WTC11 (cell line): ENCODE measurements at regions not wholly inside any gene's neighbourhood (a gene's known extent, or its start where the extent isn't known, plus 50 kb on each side); places are given as distances from the start of the nearest gene placed in this dataset.

ENCODE experiments used
- ATAC-seq: fragments of 200-7000 bp; cut with Tn5 transposase; 2 replicates; pipeline ENCODE4 v1.10.0; 2021; ENCODE audit warnings: mild to moderate bottlenecking, moderate library complexity
- CTCF ChIA-PET: fragments of 300-600 bp; sonication (Branson Sonifier 250); formaldehyde crosslinking; loops from one replicate; lab custom pipeline; 2021; ENCODE audit warnings: antibody characterized with exemption; lab: Charles Lee
- POLR2A ChIA-PET: fragments of 350-600 bp; sonication (Branson Sonifier 250); formaldehyde crosslinking; loops from one replicate; lab custom pipeline; 2021; ENCODE audit warnings: antibody characterized with exemption; lab: Charles Lee
- DNase-seq: peaks from one replicate; pipeline ENCODE4 v3.0.0; 2021; ENCODE audit warnings: low spot score
- H3K27ac Mint-ChIP-seq: 2 replicates; pipeline ENCODE4 v1.8.0; 2021; ENCODE audit warnings: mixed read lengths
- H3K27me3 Mint-ChIP-seq: 2 replicates; pipeline ENCODE4 v1.8.0; 2021; ENCODE audit warnings: low read depth, mild to moderate bottlenecking, moderate library complexity, mixed read lengths
- H3K36me3 Mint-ChIP-seq: 2 replicates; pipeline ENCODE4 v1.8.0; 2021; ENCODE audit warnings: mixed read lengths
- H3K4me1 Mint-ChIP-seq: 2 replicates; pipeline ENCODE4 v1.8.0; 2022; ENCODE audit warnings: mixed read lengths
- H3K4me3 Mint-ChIP-seq: 2 replicates; pipeline ENCODE4 v1.8.0; 2021; ENCODE audit warnings: mild to moderate bottlenecking, moderate library complexity, mixed read lengths
- H3K9me3 Mint-ChIP-seq: 2 replicates; pipeline ENCODE4 v1.8.0; 2021; ENCODE audit warnings: mixed read lengths
- AFF4 ChIP-seq: sonication (generic); formaldehyde crosslinking; IDR thresholded peaks from 2 replicates; pipeline ENCODE4 v1.8.1; 2023; ENCODE audit warnings: mild to moderate bottlenecking, missing genetic modification reagents, borderline replicate concordance
- ATF3 ChIP-seq: sonication (generic); formaldehyde crosslinking; conservative IDR thresholded peaks from 2 replicates; pipeline ENCODE4 v1.8.1; 2022; ENCODE audit warnings: mild to moderate bottlenecking, missing genetic modification reagents
- CDX4 ChIP-seq: fragments of 250-450 bp; sonication (Bioruptor Pico); IDR thresholded peaks from 2 replicates; pipeline ENCODE4 v1.9.0; 2021; ENCODE audit warnings: moderate library complexity, mild to moderate bottlenecking, inconsistent platforms, borderline replicate concordance
- CREM ChIP-seq: sonication (generic); formaldehyde crosslinking; IDR thresholded peaks from 2 replicates; pipeline ENCODE4 v1.8.1; 2022; ENCODE audit warnings: mild to moderate bottlenecking, missing genetic modification reagents, moderate library complexity
- FOXK1 ChIP-seq: sonication (generic); formaldehyde crosslinking; IDR thresholded peaks from 2 replicates; pipeline ENCODE4 v1.8.0; 2022; ENCODE audit warnings: mild to moderate bottlenecking, moderate library complexity, missing genetic modification reagents
- HMGA2 ChIP-seq: fragments of 250-450 bp; sonication (Bioruptor Pico); IDR thresholded peaks from 2 replicates; pipeline ENCODE4 v1.4.0; 2021; ENCODE audit warnings: mild to moderate bottlenecking, moderate library complexity
- NFE2L1 ChIP-seq: sonication (generic); formaldehyde crosslinking; IDR thresholded peaks from 2 replicates; pipeline ENCODE4 v1.8.1; 2023; ENCODE audit warnings: missing genetic modification reagents
- NFYB ChIP-seq: sonication (generic); formaldehyde crosslinking; conservative IDR thresholded peaks from 2 replicates; pipeline ENCODE4 v1.8.0; 2022; ENCODE audit warnings: low read depth, missing genetic modification reagents
- PRDM15 ChIP-seq: sonication (generic); formaldehyde crosslinking; IDR thresholded peaks from 2 replicates; pipeline ENCODE4 v1.8.0; 2022; ENCODE audit warnings: missing genetic modification reagents
- RELA ChIP-seq: sonication (generic); formaldehyde crosslinking; IDR thresholded peaks from 2 replicates; pipeline ENCODE4 v1.8.1; 2022; ENCODE audit warnings: missing genetic modification reagents, mild to moderate bottlenecking, borderline replicate concordance
- USF1 ChIP-seq: sonication (generic); formaldehyde crosslinking; IDR thresholded peaks from 2 replicates; pipeline ENCODE4 v1.8.0; 2022; ENCODE audit warnings: mild to moderate bottlenecking, missing genetic modification reagents
- USF2 ChIP-seq: sonication (generic); formaldehyde crosslinking; IDR thresholded peaks from 2 replicates; pipeline ENCODE4 v1.8.1; 2023; ENCODE audit warnings: mild to moderate bottlenecking, missing genetic modification reagents, moderate library complexity
- ZNF317 ChIP-seq: sonication (generic); formaldehyde crosslinking; IDR thresholded peaks from 2 replicates; pipeline ENCODE4 v1.8.1; 2023; ENCODE audit warnings: low read depth, mild to moderate bottlenecking, moderate library complexity, missing genetic modification reagents, borderline replicate concordance

GRCh38 chr16:61150351-61150750 lies 885.9 kb downstream of the CDH8 start (continued):
- no peak for TF ChIP-seq AFF4 (CRISPR knock-in tag)

GRCh38 chr16:61149709-61150108 lies 886.5 kb downstream of the CDH8 start:
- Mint-ChIP-seq H3K4me1 (no peaks in the 10 kb centered on the region), H3K27me3 (no peaks in the 10 kb centered on the region; the same call in 1 of the 2 replicates), H3K36me3 (no peaks in the 10 kb centered on the region), H3K9me3 (0 out of 2 replicates have a peak, but pooled peaks cover 9% of the 10 kb centered on the region), H3K4me3 (no peak overlapping the region), H3K27ac (no peak overlapping the region)
- DNase-seq (no peak), ATAC-seq (peak; percentile 38; the same call in 1 of the 2 replicates)
- CTCF ChIA-PET = no interaction called here
- no peak for TF ChIP-seq ZNF317 (CRISPR knock-in tag)
- TF ChIP-seq NFE2L1 (CRISPR knock-in tag) = no peak
- no peak for TF ChIP-seq CDX4 (CRISPR knock-in tag)
- no peak for TF ChIP-seq ATF3 (CRISPR knock-in tag)
- no peak for TF ChIP-seq PRDM15 (CRISPR knock-in tag)
- no peak for TF ChIP-seq RELA (CRISPR knock-in tag)
- TF ChIP-seq CREM = no peak
- no peak for TF ChIP-seq FOXK1
- no peak for TF ChIP-seq NFYB (CRISPR knock-in tag)
- POLR2A ChIA-PET = no interaction called here

- H3K4me1 Mint-ChIP-seq = no peaks in the 10 kb centered on the region
- H3K27me3 Mint-ChIP-seq = no peaks in the 10 kb centered on the region; the same call in 1 of the 2 replicates
- ATAC-seq (peak; percentile 81), DNase-seq (no peak)
- H3K9me3 Mint-ChIP-seq = 0 out of 2 replicates have a peak, but pooled peaks cover 9% of the 10 kb centered on the region
- ChIA-PET POLR2A (no interaction called here), CTCF (interaction anchor here (0.5 kb wide), 1 partner anchor 13 kb away, joined by 4 read pairs; no protein-coding TSS in a partner anchor)
- no peak for TF ChIP-seq HMGA2
- TF ChIP-seq USF2 (CRISPR knock-in tag) = peak; percentile 79
- TF ChIP-seq USF1 = peak; percentile 73; the same call in 1 of the 2 replicates
- H3K27ac Mint-ChIP-seq = no peak overlapping the region
- no peaks in the 10 kb centered on the region for H3K36me3 Mint-ChIP-seq
- H3K4me3 Mint-ChIP-seq = no peak overlapping the region
These were observed 887.3 kb downstream of the CDH8 start for GRCh38 chr16:61148930-61149329.
